HCT116 (cell line): ENCODE measurements at regions not wholly inside any gene's neighbourhood (a gene's known extent, or its start where the extent isn't known, plus 50 kb on each side); places are given as distances from the start of the nearest gene placed in this dataset.

ENCODE experiments used
- ATAC-seq: fragments of 200-7000 bp; cut with Tn5 transposase; 2 replicates; pipeline ENCODE4 v1.9.1; 2020; ENCODE audit warnings: mild to moderate bottlenecking, moderate library complexity
- BruUV-seq: library from RNA; stranded (reverse); fragments of 400-500 nt; replicated peaks from 2 replicates; lab custom pipeline; 2021; lab: Mats Ljungman, UMichigan
- CTCF ChIA-PET: fragments of 300-600 bp; sonication (Branson Sonifier 250); formaldehyde crosslinking; loops from one replicate; lab custom pipeline; 2021; ENCODE audit warnings: antibody characterized with exemption; lab: Charles Lee
- POLR2A ChIA-PET: fragments of 300-600, 350-600 bp; sonication (Branson Sonifier 250); formaldehyde crosslinking; loops from one replicate; lab custom pipeline; 2021; ENCODE audit warnings: antibody characterized with exemption; lab: Charles Lee
- RAD21 ChIA-PET, 2 experiments: fragments of 300-600 bp; sonication (Branson Sonifier 250); formaldehyde crosslinking; loops; one replicate each; lab custom pipeline; 2023; ENCODE audit warnings: low total read pairs in 2 of 2; ENCODE audit not compliant: uncharacterized antibody in 2 of 2, unreplicated experiment in 2 of 2, low non-redundant PET in 1 of 2; lab: Charles Lee
- DNase-seq: peaks from one replicate; pipeline ENCODE4 v3.0.0-alpha.2; 2010; ENCODE audit warnings: low read depth, low spot score
- H2AFZ ChIP-seq: fragments of 200-600 bp; shearing (Covaris generic), sonication (generic); 2 replicates; pipeline ENCODE4 v1.6.1; 2017; ENCODE audit warnings: low read depth, mixed run types, mixed read lengths, antibody characterized with exemption, low read length; ENCODE audit not compliant: poor library complexity, severe bottlenecking
- H3K27ac ChIP-seq: 2 replicates; pipeline ENCODE4 v1.5.1; 2012; ENCODE audit warnings: low read depth, low read length
- H3K27me3 ChIP-seq: fragments of 200-600 bp; sonication (generic); 2 replicates; pipeline ENCODE4 v1.6.1; 2016; ENCODE audit warnings: mixed run types, low read length, mixed read lengths; ENCODE audit not compliant: insufficient read depth
- H3K36me3 ChIP-seq, 2 experiments: fragments of 200-500 bp in 1 of 2; fragments of 200-600 bp in 1 of 2; sonication (Bioruptor generic) in 1 of 2; sonication (generic) in 1 of 2; 2 replicates each; pipeline versions ENCODE4 v1.5.1 to v1.6.1; 2014 to 2016; ENCODE audit warnings: low read length in 2 of 2, inconsistent platforms in 1 of 2, mixed read lengths in 1 of 2, mixed run types in 1 of 2; ENCODE audit not compliant: insufficient read depth in 2 of 2, control insufficient read depth in 1 of 2
- H3K4me1 ChIP-seq, 2 experiments: fragments of 200-600 bp in 1 of 2; sonication (generic) in 1 of 2; 2 replicates each; pipeline versions ENCODE4 v1.5.1 to v1.6.1; 2012 to 2017; ENCODE audit warnings: low read length in 2 of 2, inconsistent platforms in 1 of 2, mild to moderate bottlenecking in 1 of 2, mixed read lengths in 1 of 2, mixed run types in 1 of 2, moderate library complexity in 1 of 2; ENCODE audit not compliant: insufficient read depth in 2 of 2, control insufficient read depth in 1 of 2
- H3K4me2 ChIP-seq: fragments of 200-600 bp; sonication (generic); 2 replicates; pipeline ENCODE4 v1.6.1; 2017; ENCODE audit warnings: mixed run types, low read length, mixed read lengths
- H3K4me3 ChIP-seq, 2 experiments: fragments of 200-600 bp in 1 of 2; sonication (generic) in 1 of 2; replicated peaks in 1 of 2; 2 replicates each; pipeline ENCODE4 v1.5.1; 2011 to 2016; ENCODE audit warnings: low read length in 2 of 2, control low read depth in 1 of 2, low read depth in 1 of 2, mild to moderate bottlenecking in 1 of 2, mixed read lengths in 1 of 2, mixed run types in 1 of 2
- H3K79me2 ChIP-seq: fragments of 200-600 bp; sonication (generic); 2 replicates; pipeline ENCODE4 v1.6.1; 2017; ENCODE audit warnings: mild to moderate bottlenecking, mixed run types, low read length, moderate library complexity, mixed read lengths; ENCODE audit not compliant: insufficient read depth
- H3K9ac ChIP-seq: fragments of 200-600 bp; sonication (generic); 2 replicates; pipeline ENCODE4 v1.6.1; 2016; ENCODE audit warnings: low read length, mixed read lengths
- H3K9me2 ChIP-seq: fragments of 200-600 bp; sonication (generic), shearing (Covaris generic); 2 replicates; pipeline ENCODE4 v1.6.1; 2017; ENCODE audit warnings: mixed run types, mild to moderate bottlenecking, moderate library complexity; ENCODE audit not compliant: insufficient read depth
- H3K9me3 ChIP-seq, 2 experiments: fragments of 200-500 bp in 1 of 2; fragments of 200-600 bp in 1 of 2; sonication (Bioruptor generic) in 1 of 2; sonication (generic) in 1 of 2; 2 replicates each; pipeline ENCODE4 v1.6.1; 2014 to 2017; ENCODE audit warnings: low read length in 2 of 2, mixed read lengths in 2 of 2, inconsistent platforms in 1 of 2, low read depth in 1 of 2, mild to moderate bottlenecking in 1 of 2, mixed run types in 1 of 2, moderate library complexity in 1 of 2; ENCODE audit not compliant: control insufficient read depth in 1 of 2, insufficient read depth in 1 of 2
- H4K20me1 ChIP-seq: fragments of 200-600 bp; sonication (generic), shearing (Covaris generic); 2 replicates; pipeline ENCODE4 v1.6.1; 2017; ENCODE audit warnings: mixed run types, mild to moderate bottlenecking, moderate library complexity; ENCODE audit not compliant: insufficient read depth
- CTCF ChIP-seq, 3 experiments: fragments of 200-600 bp in 1 of 3; sonication (generic) in 1 of 3; IDR thresholded peaks in 2 of 3; conservative IDR thresholded peaks in 1 of 3; 2 replicates each; pipeline ENCODE4 v1.5.1; 2012 to 2017; ENCODE audit warnings: low read depth in 2 of 3, low read length in 2 of 3, antibody characterized with exemption in 1 of 3, borderline replicate concordance in 1 of 3, control low read depth in 1 of 3, mild to moderate bottlenecking in 1 of 3, mixed read lengths in 1 of 3, mixed run types in 1 of 3, moderate library complexity in 1 of 3; ENCODE audit not compliant: insufficient read depth in 1 of 3
- EGR1 ChIP-seq: IDR thresholded peaks from 2 replicates; pipeline ENCODE4 v1.6.1; 2012; ENCODE audit warnings: low read depth
- EZH2phosphoT487 ChIP-seq: fragments of 200-600 bp; IDR thresholded peaks from 2 replicates; pipeline ENCODE4 v1.6.1; 2018; ENCODE audit warnings: antibody characterized with exemption, borderline replicate concordance
- FOSL1 ChIP-seq: IDR thresholded peaks from 2 replicates; pipeline ENCODE4 v1.6.1; 2012; ENCODE audit warnings: low read depth
- JUND ChIP-seq: IDR thresholded peaks from 2 replicates; pipeline ENCODE4 v1.6.1; 2012
- POLR2A ChIP-seq: IDR thresholded peaks from 2 replicates; pipeline ENCODE4 v1.7.0; 2011; ENCODE audit warnings: borderline replicate concordance; ENCODE audit not compliant: insufficient read depth, insufficient read length; ENCODE audit errors: extremely low read depth
- POLR2AphosphoS5 ChIP-seq: IDR thresholded peaks from 2 replicates; pipeline ENCODE4 v1.6.1; 2011; ENCODE audit warnings: mild to moderate bottlenecking, low read depth, low read length, moderate library complexity
- RAD21 ChIP-seq: IDR thresholded peaks from 2 replicates; pipeline ENCODE4 v1.6.1; 2012; ENCODE audit warnings: low read depth, mild to moderate bottlenecking
- YY1 ChIP-seq: IDR thresholded peaks from 2 replicates; pipeline ENCODE4 v1.6.1; 2011; ENCODE audit warnings: low read length, low read depth, moderate library complexity, mild to moderate bottlenecking; ENCODE audit not compliant: insufficient replicate concordance; ENCODE audit errors: extremely low read depth
- intact Hi-C: fragments of 100-400 bp; cut with micrococcal nuclease; formaldehyde crosslinking; loops from 2 replicates; pipeline ENCODE4 v1.10.0; 2022

- Histone ChIP-seq H3K4me1 (no peaks in the 10 kb centered on the region), H3K36me3 (no peaks in the 10 kb centered on the region), H4K20me1 (no peaks in the 10 kb centered on the region), H3K4me2 (no peak overlapping the region), H3K9me3 (peaks cover 9 to 21% of the 10 kb centered on the region in 2 experiments; a peak in 3 of 4 replicates), H2AFZ (no peak overlapping the region), H3K9ac (no peak overlapping the region), H3K9me2 (no peaks in the 10 kb centered on the region), H3K79me2 (no peaks in the 10 kb centered on the region), H3K4me3 (no peak overlapping the region), H3K27me3 (no peaks in the 10 kb centered on the region), H3K27ac (no peak overlapping the region)
- TF ChIP-seq FOSL1 (no peak), EGR1 (no peak), POLR2AphosphoS5 (no peak), JUND (no peak), POLR2A (no peak)
- RAD21 ChIA-PET = no interaction called here
- intact Hi-C loops = no loop called here
- CTCF ChIA-PET = no interaction called here
- BruUV-seq = no TSS peak
- POLR2A ChIA-PET = no interaction called here
- DNase-seq (no peak), ATAC-seq (no peak)
Observed at GRCh38 chr11:91406009-91406408, 818.6 kb upstream of the FAT3 start.

- Histone ChIP-seq H3K9me2 (no peaks in the 10 kb centered on the region), H3K9me3 (peaks cover 7 to 21% of the 10 kb centered on the region in 2 experiments; a peak in 3 of 4 replicates), H3K4me2 (no peak overlapping the region), H3K36me3 (no peaks in the 10 kb centered on the region), H3K27me3 (no peaks in the 10 kb centered on the region), H3K9ac (no peak overlapping the region), H4K20me1 (no peaks in the 10 kb centered on the region), H3K27ac (no peak overlapping the region), H3K4me1 (no peaks in the 10 kb centered on the region), H3K79me2 (no peaks in the 10 kb centered on the region), H2AFZ (no peak overlapping the region), H3K4me3 (no peak overlapping the region)
- CTCF ChIA-PET = no interaction called here
- ATAC-seq (no peak), DNase-seq (no peak)
- intact Hi-C loops = no loop called here
- RAD21 ChIA-PET = no interaction called here
- TF ChIP-seq CTCF (IDR thresholded peaks at IDR 0.05 in 2 of 3, conservative IDR thresholded peaks at IDR 0.05 in 1 of 3; ENCODE audit: borderline replicate concordance in 1 of 3, insufficient read depth in 1 of 3, low read depth in 2 of 3, low read length in 2 of 3) (no peak), YY1 (no peak), JUND (no peak), POLR2AphosphoS5 (no peak), EZH2phosphoT487 (no peak), RAD21 (no peak)
- POLR2A ChIA-PET = no interaction called here
- no TSS peak for BruUV-seq
Observed at GRCh38 chr11:91404344-91404743, 820.3 kb upstream of the FAT3 start.
